ENCODE measurements at regions not wholly inside any gene's neighbourhood (a gene's known extent, or its start where the extent isn't known, plus 50 kb on each side); places are given as distances from the start of the nearest gene placed in this dataset.

DNA sequence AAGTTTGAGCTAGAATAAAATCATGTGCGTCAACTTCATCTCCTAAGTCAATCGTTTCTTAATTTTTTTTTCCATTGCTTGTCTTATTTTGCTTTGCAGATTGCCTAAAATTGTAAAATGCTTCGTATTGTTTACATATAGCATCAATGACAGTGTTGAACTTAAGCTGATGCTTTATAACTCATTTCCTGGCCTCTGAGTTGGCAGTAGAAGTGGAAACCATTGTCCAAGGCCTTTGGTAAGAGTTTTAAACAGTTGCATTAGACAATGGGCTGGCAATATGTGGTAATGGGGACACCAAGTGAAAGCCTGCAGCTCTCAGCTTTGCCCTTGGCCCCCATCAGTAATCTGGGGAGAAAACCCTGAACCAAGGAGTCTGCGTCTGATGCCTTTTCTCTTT lies 154.8 kb upstream of the GAS1 start:
- TF ChIP-seq POLR2AphosphoS5 (IDR thresholded peaks at IDR 0.05; ENCODE audit: low read depth, low read length): no peak
- TF ChIP-seq E2F6 (IDR thresholded peaks at IDR 0.05): no peak
- TF ChIP-seq CTCF (IDR thresholded peaks at IDR 0.05; ENCODE audit: control extremely low read depth in 1 of 3, insufficient read depth in 1 of 3, low read depth in 1 of 3, low read length in 3 of 3): no peak
- TF ChIP-seq NANOG (IDR thresholded peaks at IDR 0.05; ENCODE audit: insufficient read depth, low read depth, low read length, poor library complexity, severe bottlenecking): no peak
- no peak for TF ChIP-seq EZH2 (IDR thresholded peaks at IDR 0.05; ENCODE audit: low read depth, low read length, severe bottlenecking)
